Panc1 (cell line): ENCODE measurements at regions not wholly inside any gene's neighbourhood (a gene's known extent, or its start where the extent isn't known, plus 50 kb on each side); places are given as distances from the start of the nearest gene placed in this dataset.

Experiments
- POLR2AphosphoS5 ChIP-seq: IDR thresholded peaks from 2 replicates; pipeline ENCODE4 v1.6.1; 2012; ENCODE audit warnings: mild to moderate bottlenecking, low read depth, low read length, moderate library complexity
- REST ChIP-seq, 2 experiments: IDR thresholded peaks; 2 replicates each; pipeline ENCODE4 v1.6.1; 2011 to 2012; ENCODE audit warnings: low read depth in 2 of 2, control low read depth in 1 of 2, low read length in 1 of 2, mild to moderate bottlenecking in 1 of 2, moderate library complexity in 1 of 2; ENCODE audit not compliant: insufficient read depth in 1 of 2
- TCF7L2 ChIP-seq: IDR thresholded peaks from 2 replicates; pipeline ENCODE4 v1.6.1; 2011; ENCODE audit warnings: mild to moderate bottlenecking, low read depth, low read length, inconsistent platforms
- TF ChIP-seq, protein P1 (sequence below): fragments of 450-650 bp; IDR thresholded peaks from 2 replicates; pipeline ENCODE4 v1.5.1; 2017; ENCODE audit warnings: mild to moderate bottlenecking

DNA sequence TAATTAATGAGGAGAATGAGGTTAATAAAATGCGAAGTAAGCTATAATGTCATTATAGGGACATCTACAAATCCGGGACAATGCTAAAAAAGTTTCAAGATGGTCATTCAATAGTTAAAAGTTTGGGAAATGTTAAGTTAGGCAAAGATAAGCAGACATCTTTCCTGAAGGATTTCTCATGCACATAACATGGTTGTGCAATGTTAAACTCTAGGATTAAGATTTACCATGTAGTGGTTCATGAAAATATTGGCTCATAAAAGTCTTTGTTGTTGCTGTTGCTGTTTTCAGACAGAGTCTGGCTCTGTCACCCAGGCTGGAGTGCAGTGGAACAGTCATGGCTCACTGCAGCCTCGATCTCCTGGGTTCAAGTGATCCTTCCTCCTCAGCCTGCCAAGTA is 751.5 kb upstream of the CCDC179 start:
- TF ChIP-seq, protein P1, sequence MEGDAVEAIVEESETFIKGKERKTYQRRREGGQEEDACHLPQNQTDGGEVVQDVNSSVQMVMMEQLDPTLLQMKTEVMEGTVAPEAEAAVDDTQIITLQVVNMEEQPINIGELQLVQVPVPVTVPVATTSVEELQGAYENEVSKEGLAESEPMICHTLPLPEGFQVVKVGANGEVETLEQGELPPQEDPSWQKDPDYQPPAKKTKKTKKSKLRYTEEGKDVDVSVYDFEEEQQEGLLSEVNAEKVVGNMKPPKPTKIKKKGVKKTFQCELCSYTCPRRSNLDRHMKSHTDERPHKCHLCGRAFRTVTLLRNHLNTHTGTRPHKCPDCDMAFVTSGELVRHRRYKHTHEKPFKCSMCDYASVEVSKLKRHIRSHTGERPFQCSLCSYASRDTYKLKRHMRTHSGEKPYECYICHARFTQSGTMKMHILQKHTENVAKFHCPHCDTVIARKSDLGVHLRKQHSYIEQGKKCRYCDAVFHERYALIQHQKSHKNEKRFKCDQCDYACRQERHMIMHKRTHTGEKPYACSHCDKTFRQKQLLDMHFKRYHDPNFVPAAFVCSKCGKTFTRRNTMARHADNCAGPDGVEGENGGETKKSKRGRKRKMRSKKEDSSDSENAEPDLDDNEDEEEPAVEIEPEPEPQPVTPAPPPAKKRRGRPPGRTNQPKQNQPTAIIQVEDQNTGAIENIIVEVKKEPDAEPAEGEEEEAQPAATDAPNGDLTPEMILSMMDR: no peak
- no peak for TF ChIP-seq REST (IDR thresholded peaks at IDR 0.05; ENCODE audit: insufficient read depth in 1 of 2, low read depth in 2 of 2, low read length in 1 of 2)
- no peak for TF ChIP-seq POLR2AphosphoS5
- TF ChIP-seq TCF7L2: no peak
